ENCODE measurements at regions not wholly inside any gene's neighbourhood (a gene's known extent, or its start where the extent isn't known, plus 50 kb on each side); places are given as distances from the start of the nearest gene placed in this dataset.

DNA sequence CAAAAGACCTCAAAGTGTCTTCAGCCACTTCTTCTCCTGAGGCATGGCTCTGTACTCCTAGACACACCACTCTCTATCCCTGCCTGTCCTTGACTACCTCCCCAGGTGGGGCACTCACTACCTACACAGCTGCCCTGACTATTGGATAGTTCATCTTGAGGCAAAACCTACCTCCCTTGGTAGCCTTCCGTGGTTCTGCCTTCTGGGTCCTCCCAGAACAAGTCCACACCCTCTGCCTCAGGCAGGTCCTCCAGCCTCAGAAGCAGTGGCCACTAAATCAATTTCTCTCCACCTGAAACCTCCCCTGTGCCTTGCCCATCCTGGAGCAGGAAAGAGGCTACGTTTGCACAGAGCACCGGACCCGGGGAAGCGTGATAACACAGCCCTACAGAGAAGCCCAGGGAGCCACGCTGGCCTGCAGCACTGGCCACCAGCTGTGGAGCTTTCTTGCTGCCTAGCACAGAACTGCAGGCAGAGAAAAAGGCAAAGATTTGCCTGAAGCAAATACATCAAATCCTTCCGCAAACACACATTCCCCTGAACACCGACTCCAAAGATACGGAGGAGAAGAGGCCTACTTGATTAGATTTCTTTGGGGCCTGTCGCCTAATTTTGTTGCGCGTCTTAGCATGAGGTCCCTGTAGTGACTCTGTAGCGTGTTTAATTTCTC, 141.8 kb downstream of the C9orf50 start:
- H3K4me3 ChIP-seq (replicated peaks; ENCODE audit: low read depth, low read length): no peak overlapping the region
- DNase-seq (ENCODE audit: extremely low read depth, low read depth): no peak
- no peak for TF ChIP-seq CTCF (IDR thresholded peaks at IDR 0.05; ENCODE audit: low read depth, low read length, missing control alignments)

DNA sequence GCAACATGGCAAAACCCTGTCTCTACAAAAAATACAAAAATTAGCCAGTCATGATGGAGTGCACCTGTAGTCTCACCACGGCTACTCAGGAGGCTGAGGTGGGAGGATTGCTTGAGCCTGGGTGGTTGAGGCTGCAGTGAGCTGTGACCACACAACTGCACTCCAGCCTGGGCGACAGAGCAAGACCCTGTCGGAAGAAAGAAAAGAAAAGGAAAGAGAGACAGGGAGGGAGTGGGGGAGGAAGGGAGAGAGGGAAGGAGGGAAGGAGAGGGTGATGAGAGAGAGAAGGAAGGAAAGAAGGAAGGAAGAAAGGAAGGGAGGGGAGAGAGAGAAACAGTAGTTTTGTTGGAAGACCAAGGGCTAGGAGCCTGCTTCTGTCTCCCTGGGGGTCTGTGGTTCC, 142.4 kb downstream of the C9orf50 start:
- no peak for DNase-seq (ENCODE audit: extremely low read depth, low read depth)
- H3K4me3 ChIP-seq (replicated peaks; ENCODE audit: low read depth, low read length): no peak overlapping the region
- no peak for TF ChIP-seq CTCF (IDR thresholded peaks at IDR 0.05; ENCODE audit: low read depth, low read length, missing control alignments)

GRCh38 chr9:129476821-129477611, 143.9 kb downstream of the C9orf50 start:
- H3K4me3 ChIP-seq (replicated peaks; ENCODE audit: low read depth, low read length): no peak overlapping the region
- no peak for DNase-seq (ENCODE audit: extremely low read depth, low read depth)
- TF ChIP-seq CTCF (IDR thresholded peaks at IDR 0.05; ENCODE audit: low read depth, low read length, missing control alignments): no peak

DNA sequence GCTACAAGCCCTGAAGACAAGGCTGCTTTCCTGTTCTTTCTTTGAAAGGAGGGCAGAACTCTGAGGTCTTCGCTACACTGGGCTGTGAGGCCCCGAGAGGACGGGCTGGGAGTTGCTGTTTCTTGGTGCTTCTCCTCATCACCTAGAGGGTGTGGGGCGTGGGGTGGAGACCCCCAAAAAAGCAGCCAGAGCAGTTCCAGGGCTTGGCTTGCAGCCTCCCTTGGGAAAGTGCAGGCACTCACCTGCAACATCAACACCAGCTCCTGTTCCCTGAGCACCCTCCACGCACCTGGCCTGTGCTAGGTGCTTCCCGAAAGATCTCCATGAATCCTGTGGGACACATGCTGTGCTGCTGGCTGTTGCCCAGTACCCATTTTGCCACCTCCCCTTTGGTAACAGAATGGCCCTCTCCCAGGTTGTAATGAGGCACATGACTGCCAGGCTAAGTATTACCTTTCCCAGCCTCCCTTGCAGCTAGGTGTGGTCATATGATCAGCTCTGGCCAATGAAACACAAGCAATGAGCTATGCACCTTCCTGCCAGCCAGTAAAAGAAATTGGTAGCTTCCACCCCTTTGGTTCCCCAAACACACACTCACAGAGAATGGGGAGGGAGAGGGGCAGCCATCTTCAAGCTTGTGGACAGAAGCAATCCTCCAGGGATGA, 146.0 kb downstream of the C9orf50 start:
- no peak for DNase-seq (ENCODE audit: extremely low read depth, low read depth)
- H3K4me3 ChIP-seq (replicated peaks; ENCODE audit: low read depth, low read length): no peak overlapping the region
- no peak for TF ChIP-seq CTCF (IDR thresholded peaks at IDR 0.05; ENCODE audit: low read depth, low read length, missing control alignments)

DNA sequence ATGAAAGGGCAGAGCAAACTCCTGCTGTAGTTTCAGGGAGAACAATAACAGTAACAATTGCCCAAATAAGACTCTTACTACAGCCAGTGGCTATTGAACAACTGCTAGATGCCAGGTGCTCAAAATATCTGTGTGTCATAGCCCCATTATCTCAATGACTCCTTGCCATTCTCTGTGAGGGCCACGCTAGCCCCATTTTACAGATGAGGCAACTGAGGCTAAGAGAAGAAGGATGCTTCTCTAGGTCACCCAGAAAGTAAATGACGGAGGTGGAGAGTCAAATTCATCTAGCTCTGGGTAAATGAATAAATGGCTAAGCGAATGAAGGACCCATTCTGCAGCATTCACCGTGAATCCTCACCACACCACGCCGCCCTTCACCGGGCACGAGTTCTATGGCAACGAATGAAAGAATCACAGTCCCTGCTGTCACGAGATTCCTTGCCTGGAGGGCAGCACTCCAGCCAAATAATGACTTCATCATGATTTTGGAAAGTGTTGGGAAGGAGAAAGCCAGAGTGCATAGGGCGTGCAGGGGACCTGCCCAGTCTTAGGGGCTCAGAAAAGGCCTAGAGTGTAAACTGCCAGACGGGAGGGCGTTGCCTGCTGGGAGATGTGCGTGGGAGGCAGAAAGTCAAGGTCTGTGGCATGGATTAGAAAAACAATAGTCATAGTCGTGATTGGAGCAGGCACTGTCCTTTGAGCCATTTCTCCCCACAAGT, 147.2 kb downstream of the C9orf50 start:
- no peak for TF ChIP-seq CTCF (IDR thresholded peaks at IDR 0.05; ENCODE audit: low read depth, low read length, missing control alignments)
- no peak for DNase-seq (ENCODE audit: extremely low read depth, low read depth)
- H3K4me3 ChIP-seq (replicated peaks; ENCODE audit: low read depth, low read length): no peak overlapping the region

GRCh38 chr9:129472651-129473102, 148.2 kb downstream of the C9orf50 start:
- no peak for DNase-seq (ENCODE audit: extremely low read depth, low read depth)

More at GRCh38 chr9:129472651-129473102, 148.2 kb downstream of the C9orf50 start:
- no peak overlapping the region for H3K4me3 ChIP-seq (replicated peaks; ENCODE audit: low read depth, low read length)
- no peak for TF ChIP-seq CTCF (IDR thresholded peaks at IDR 0.05; ENCODE audit: low read depth, low read length, missing control alignments)

Data from HFF-Myc (cell line).